Ascending aorta (tissue), 2 donors: ENCODE measurements at regions not wholly inside any gene's neighbourhood (a gene's known extent, or its start where the extent isn't known, plus 50 kb on each side); places are given as distances from the start of the nearest gene placed in this dataset.

Experiments
- DNase-seq, 2 donors: peaks; one replicate each; pipeline ENCODE4 v3.0.0-alpha.2; 2019; ENCODE audit warnings: low spot score in 2 of 2
- H3K27ac ChIP-seq, 2 donors: fragments of 200-600 bp; sonication (generic); one replicate each; pipeline ENCODE4 v1.5.1; 2016 to 2017; ENCODE audit warnings: mild to moderate bottlenecking in 1 of 2
- H3K27me3 ChIP-seq: fragments of 200-600 bp; sonication (generic); one replicate; pipeline ENCODE4 v1.5.1; 2017
- H3K36me3 ChIP-seq, 2 donors: fragments of 200-600 bp; sonication (generic); one replicate each; pipeline ENCODE4 v1.5.1; 2016
- H3K4me1 ChIP-seq, 2 donors: fragments of 200-600 bp; sonication (generic); one replicate each; pipeline ENCODE4 v1.5.1; 2016 to 2017; ENCODE audit warnings: mild to moderate bottlenecking in 1 of 2
- H3K4me3 ChIP-seq, 2 donors: fragments of 200-600 bp; sonication (generic); one replicate each; pipeline ENCODE4 v1.5.1; 2016 to 2017; ENCODE audit warnings: mild to moderate bottlenecking in 1 of 2
- H3K9me3 ChIP-seq, 2 donors: fragments of 200-600 bp; sonication (generic); one replicate each; pipeline ENCODE4 v1.5.1; 2016
- intact Hi-C: fragments of 100-400 bp; cut with DNase I; formaldehyde crosslinking; loops from one replicate; pipeline ENCODE4 v1.15.1; 2023
- TF ChIP-seq, protein P1 (sequence below), 3 experiments: fragments of 200-600 bp in 2 of 3; fragments of 450-650 bp in 1 of 3; sonication (generic) in 2 of 3; IDR thresholded peaks; one replicate each; pipeline ENCODE4 v1.5.1; 2016 to 2019; ENCODE audit warnings: antibody characterized with exemption in 3 of 3, mild to moderate bottlenecking in 1 of 3, moderate library complexity in 1 of 3

DNA sequence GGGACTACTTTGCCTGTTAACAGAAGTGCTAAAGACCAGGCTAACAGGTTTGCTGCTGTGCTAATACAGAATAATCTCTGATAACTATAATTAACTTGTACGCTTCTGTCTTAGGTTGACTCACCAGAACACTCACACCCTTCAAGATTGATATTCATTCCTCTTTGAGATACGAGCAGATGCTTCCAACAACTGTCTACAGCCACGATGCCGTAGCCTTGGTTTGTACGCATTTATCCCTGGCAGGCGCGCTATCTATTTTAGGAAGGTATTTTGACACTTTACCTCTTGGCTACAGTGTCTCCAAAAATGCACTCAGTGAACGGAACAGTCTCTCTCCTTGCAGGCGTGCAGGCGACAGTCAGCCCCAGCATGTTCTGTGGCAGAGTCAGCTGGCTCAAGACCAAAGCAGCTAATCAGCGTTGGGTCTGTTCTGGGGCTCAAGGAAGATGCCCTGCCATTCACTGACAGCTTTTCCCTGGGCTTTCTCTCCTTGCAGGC, 146.4 kb upstream of the PRICKLE1 start:
- Histone ChIP-seq H3K4me3 (peak overlapping the region in 1 of 2 donors; percentile 29), H3K9me3 (no peaks in the 10 kb centered on the region), H3K27me3 (no peaks in the 10 kb centered on the region), H3K4me1 (peaks cover 3 to 8% of the 10 kb centered on the region in 2 donors), H3K27ac (no peak overlapping the region), H3K36me3 (no peaks in the 10 kb centered on the region)
- intact Hi-C loops = no loop called here
- no peak for DNase-seq
- TF ChIP-seq, protein P1, sequence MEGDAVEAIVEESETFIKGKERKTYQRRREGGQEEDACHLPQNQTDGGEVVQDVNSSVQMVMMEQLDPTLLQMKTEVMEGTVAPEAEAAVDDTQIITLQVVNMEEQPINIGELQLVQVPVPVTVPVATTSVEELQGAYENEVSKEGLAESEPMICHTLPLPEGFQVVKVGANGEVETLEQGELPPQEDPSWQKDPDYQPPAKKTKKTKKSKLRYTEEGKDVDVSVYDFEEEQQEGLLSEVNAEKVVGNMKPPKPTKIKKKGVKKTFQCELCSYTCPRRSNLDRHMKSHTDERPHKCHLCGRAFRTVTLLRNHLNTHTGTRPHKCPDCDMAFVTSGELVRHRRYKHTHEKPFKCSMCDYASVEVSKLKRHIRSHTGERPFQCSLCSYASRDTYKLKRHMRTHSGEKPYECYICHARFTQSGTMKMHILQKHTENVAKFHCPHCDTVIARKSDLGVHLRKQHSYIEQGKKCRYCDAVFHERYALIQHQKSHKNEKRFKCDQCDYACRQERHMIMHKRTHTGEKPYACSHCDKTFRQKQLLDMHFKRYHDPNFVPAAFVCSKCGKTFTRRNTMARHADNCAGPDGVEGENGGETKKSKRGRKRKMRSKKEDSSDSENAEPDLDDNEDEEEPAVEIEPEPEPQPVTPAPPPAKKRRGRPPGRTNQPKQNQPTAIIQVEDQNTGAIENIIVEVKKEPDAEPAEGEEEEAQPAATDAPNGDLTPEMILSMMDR (IDR thresholded peaks at IDR 0.05) = no peak

DNA sequence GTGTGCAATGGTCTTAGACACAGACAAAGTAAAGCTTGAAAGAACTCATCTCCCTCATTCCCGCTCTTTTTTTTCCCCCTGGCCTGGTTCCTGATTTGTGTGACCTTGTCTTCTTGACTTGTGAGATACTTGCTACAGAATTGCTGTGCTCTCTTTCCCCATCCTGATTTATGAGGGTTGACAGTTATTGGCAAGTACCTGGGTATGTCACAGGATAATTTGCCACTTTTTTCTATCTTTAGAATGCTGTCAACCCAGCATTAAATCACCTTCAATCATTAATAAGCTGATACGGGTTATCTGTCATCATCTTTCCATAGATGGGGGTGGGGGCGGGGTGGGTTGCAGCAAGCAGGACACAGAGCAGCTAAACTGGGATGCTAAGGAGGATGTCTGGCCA, 144.4 kb upstream of the PRICKLE1 start:
- no peak overlapping the region for H3K27ac ChIP-seq
- no peak overlapping the region for H3K4me3 ChIP-seq
- no peak for DNase-seq
- no peaks in the 10 kb centered on the region for H3K9me3 ChIP-seq
- no peaks in the 10 kb centered on the region for H3K27me3 ChIP-seq
- H3K4me1 ChIP-seq = peaks cover 3 to 8% of the 10 kb centered on the region in 2 donors
- H3K36me3 ChIP-seq = no peaks in the 10 kb centered on the region
- TF ChIP-seq, protein P1 (IDR thresholded peaks at IDR 0.05) = no peak
- intact Hi-C loops = no loop called here

DNA sequence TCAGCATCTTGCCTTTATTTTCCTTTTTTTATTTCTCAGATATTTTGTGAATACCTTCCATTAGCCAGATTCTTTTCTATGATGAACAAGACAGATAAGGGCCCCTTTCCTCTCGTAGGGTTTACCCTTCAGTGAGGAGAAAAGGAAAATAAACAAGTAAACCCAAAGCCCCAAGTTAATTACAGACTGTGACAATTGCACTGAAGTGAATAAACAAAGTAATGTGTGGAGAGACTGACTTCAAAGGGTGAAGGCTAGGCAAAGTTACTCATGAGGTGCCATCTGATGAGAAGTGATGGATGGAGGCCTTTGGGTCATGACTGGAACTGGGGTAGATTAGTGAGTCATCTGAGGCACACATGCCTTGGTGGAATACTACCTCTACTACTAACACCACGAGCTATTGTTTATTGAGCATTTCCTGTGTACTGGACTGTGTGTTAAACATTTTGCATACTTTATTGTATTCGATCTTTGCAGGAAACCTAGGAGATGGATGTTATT, 143.4 kb upstream of the PRICKLE1 start:
- Histone ChIP-seq H3K4me1 (peaks cover 3 to 8% of the 10 kb centered on the region in 2 donors), H3K4me3 (no peak overlapping the region), H3K27me3 (no peaks in the 10 kb centered on the region), H3K27ac (no peak overlapping the region), H3K9me3 (no peaks in the 10 kb centered on the region), H3K36me3 (no peaks in the 10 kb centered on the region)
- DNase-seq = no peak
- TF ChIP-seq, protein P1 (IDR thresholded peaks at IDR 0.05) = no peak
- intact Hi-C loops = no loop called here

DNA sequence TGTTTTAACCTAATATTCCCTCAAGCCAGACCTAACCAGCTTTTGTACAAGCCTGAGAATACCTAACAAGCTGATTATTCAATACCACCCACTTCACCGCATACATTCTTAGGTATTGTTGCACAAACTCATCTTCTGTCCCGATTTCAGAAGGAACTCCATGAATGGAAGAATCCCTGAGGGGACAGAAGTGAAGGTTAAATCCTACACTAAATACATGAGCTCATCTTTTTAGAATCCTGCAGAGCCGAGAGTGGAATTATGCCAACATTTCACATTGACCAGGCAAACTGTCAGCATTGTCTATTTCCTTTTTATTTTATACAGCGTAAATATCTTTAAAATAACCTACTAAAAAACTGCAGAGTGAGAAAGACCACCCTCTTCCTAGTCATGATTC, 140.7 kb upstream of the PRICKLE1 start:
- H3K27ac ChIP-seq = no peak overlapping the region
- H3K4me1 ChIP-seq = peaks cover 0 to under 1% of the 10 kb centered on the region in 2 donors
- H3K9me3 ChIP-seq = no peaks in the 10 kb centered on the region
- H3K27me3 ChIP-seq = no peaks in the 10 kb centered on the region
- no peak overlapping the region for H3K4me3 ChIP-seq
- TF ChIP-seq, protein P1 (IDR thresholded peaks at IDR 0.05) = no peak
- no peaks in the 10 kb centered on the region for H3K36me3 ChIP-seq
- no peak for DNase-seq
- intact Hi-C loops = no loop called here

DNA sequence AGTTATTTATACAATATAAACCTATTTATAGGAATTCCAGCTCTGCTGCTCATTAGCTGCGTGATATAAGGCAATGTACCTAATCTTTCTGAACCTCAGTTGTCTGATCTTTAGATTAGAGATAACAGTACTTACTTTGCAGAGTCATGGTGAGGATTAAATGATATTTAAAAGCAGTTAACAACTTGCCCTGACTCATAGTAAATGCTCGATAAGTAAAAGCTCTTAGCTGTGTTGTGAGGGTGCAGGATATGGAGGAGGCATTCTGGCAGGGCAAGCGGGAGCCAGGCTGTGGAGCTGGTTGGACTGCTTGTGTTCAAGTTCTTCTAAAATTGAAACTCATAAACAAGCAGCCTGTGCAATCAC, 140.0 kb upstream of the PRICKLE1 start:
- H3K9me3 ChIP-seq = no peaks in the 10 kb centered on the region
- H3K27ac ChIP-seq = no peak overlapping the region
- DNase-seq = no peak
- no peaks in the 10 kb centered on the region for H3K4me1 ChIP-seq
- H3K4me3 ChIP-seq = no peak overlapping the region
- intact Hi-C loops = no loop called here
- H3K36me3 ChIP-seq = no peaks in the 10 kb centered on the region
- TF ChIP-seq, protein P1 (IDR thresholded peaks at IDR 0.05) = no peak
- H3K27me3 ChIP-seq = no peaks in the 10 kb centered on the region
